SKM-1 treated with dmso at 0.1 percent for 144 hours (cell line): ENCODE measurements at regions not wholly inside any gene's neighbourhood (a gene's known extent, or its start where the extent isn't known, plus 50 kb on each side); places are given as distances from the start of the nearest gene placed in this dataset.
"Not testable (repeated sequence)": the region's sequence is repeated elsewhere in the genome, so short reads cannot be mapped to it uniquely, and the experiment has no call there.

ENCODE experiments used
- DNase-seq: peaks from one replicate; lab custom pipeline; 2025; ENCODE audit not compliant: unreplicated experiment; lab: John Stamatoyannopoulos, UW

- DNase-seq, result no peak
These were observed 465.6 kb upstream of the PRKX start for GRCh38 chrX:4179031-4179430.

- DNase-seq, result no peak
These were observed 461.8 kb upstream of the PRKX start for GRCh38 chrX:4175221-4175620.

GRCh38 chrX:4173743-4174142, 460.3 kb upstream of the PRKX start:
- no peak for DNase-seq

GRCh38 chrX:4151798-4152197, 438.3 kb upstream of the PRKX start:
- no peak for DNase-seq

- DNase-seq, result no peak
These were observed 436.8 kb upstream of the PRKX start for GRCh38 chrX:4150259-4150658.

GRCh38 chrX:4129626-4130025, 416.2 kb upstream of the PRKX start:
- no peak for DNase-seq

GRCh38 chrX:4118666-4119530, 405.4 kb upstream of the PRKX start:
- DNase-seq, result no peak

- no peak for DNase-seq
These were observed 397.5 kb upstream of the PRKX start for GRCh38 chrX:4110964-4111363.

GRCh38 chrX:4094926-4095325, 381.5 kb upstream of the PRKX start:
- no peak for DNase-seq

GRCh38 chrX:4091046-4091760, 377.8 kb upstream of the PRKX start:
- no peak for DNase-seq

GRCh38 chrX:4059893-4060292, 346.4 kb upstream of the PRKX start:
- no peak for DNase-seq

- no peak for DNase-seq
These were observed 330.5 kb upstream of the PRKX start for GRCh38 chrX:4043951-4044350.

GRCh38 chrX:4035874-4036273, 322.4 kb upstream of the PRKX start:
- DNase-seq, result no peak

GRCh38 chrX:4028151-4028550, 314.7 kb upstream of the PRKX start:
- no peak for DNase-seq

GRCh38 chrX:4005281-4005680, 291.8 kb upstream of the PRKX start:
- no peak for DNase-seq

GRCh38 chrX:4004822-4005221, 291.4 kb upstream of the PRKX start:
- no peak for DNase-seq

GRCh38 chrX:3994315-3994714, 280.9 kb upstream of the PRKX start:
- DNase-seq, result no peak

GRCh38 chrX:3990569-3990968, 277.1 kb upstream of the PRKX start:
- no peak for DNase-seq

GRCh38 chrX:3972104-3972858, 258.8 kb upstream of the PRKX start:
- not testable (repeated sequence) for DNase-seq

GRCh38 chrX:3968749-3969148, 255.3 kb upstream of the PRKX start:
- DNase-seq, result no peak

GRCh38 chrX:3963980-3964379, 250.5 kb upstream of the PRKX start:
- DNase-seq, result no peak
